GM18907 (cell line): ENCODE measurements at regions not wholly inside any gene's neighbourhood (a gene's known extent, or its start where the extent isn't known, plus 50 kb on each side); places are given as distances from the start of the nearest gene placed in this dataset.

Experiments used
- ATAC-seq: cut with Tn5 transposase; IDR thresholded peaks from one replicate; pipeline ENCODE4 v1.9.1; 2021; ENCODE audit warnings: mild to moderate bottlenecking, moderate library complexity; ENCODE audit not compliant: unreplicated experiment

DNA sequence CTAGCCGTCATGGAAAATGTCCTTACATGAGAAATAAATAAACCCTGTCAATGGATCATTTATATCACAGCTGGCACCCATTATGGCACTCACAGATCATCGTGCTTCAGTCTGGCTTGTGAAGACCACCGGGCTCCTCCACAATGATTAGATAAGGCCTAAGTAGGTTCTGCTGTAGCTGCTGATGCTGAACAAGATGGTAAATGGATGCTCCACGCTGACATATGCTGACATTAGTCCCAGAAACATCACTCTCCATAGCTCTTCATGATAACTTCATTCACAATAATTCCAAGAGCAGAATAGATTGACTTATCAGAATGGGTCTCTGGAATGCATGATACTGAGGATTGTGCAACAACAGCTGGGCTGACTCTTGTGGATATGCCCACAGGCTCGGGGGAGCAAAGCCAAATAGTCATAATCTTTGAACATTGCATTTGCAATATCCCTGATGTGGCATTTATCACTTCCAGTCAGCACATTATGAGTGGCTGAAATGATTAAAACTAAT lies 63.8 kb upstream of the RXFP2 start:
- ATAC-seq = no peak

DNA sequence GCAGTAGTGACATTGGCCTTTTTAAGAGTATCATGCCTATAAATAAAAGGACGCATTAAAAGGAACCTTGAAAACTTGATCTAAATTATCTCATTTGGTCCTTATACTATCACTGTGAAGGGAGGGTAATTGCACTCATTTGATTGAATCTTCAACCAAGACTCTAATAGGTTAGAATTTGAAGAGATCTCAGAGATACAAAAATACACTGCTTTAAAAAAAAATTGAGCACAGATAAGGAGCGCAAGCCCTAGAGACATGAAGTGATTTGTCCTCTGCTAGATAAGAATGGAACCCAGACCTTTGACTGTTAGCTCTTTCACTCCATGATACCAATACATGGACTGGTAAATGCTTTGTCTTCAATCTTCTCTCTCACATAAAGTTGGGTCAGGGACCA lies 58.2 kb upstream of the RXFP2 start:
- no peak for ATAC-seq

DNA sequence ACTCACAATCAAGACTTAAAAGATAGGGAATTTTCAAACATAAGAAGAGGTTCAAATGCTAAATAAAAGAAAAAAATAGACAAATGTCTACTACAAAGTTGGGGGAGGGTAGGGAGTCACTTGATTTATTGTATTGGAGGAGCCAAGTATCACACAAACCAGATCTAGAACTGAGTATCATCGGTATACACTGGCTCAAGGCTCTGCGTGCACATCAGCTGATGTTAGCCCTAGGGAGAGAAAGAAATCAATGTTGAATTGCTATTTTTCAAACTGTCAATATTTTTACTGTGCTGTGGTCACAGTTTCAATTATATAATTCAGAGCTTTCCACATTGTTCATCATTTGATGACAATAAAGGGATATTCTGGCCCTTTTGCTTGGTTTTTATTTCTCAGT lies 54.9 kb upstream of the RXFP2 start:
- no peak for ATAC-seq

DNA sequence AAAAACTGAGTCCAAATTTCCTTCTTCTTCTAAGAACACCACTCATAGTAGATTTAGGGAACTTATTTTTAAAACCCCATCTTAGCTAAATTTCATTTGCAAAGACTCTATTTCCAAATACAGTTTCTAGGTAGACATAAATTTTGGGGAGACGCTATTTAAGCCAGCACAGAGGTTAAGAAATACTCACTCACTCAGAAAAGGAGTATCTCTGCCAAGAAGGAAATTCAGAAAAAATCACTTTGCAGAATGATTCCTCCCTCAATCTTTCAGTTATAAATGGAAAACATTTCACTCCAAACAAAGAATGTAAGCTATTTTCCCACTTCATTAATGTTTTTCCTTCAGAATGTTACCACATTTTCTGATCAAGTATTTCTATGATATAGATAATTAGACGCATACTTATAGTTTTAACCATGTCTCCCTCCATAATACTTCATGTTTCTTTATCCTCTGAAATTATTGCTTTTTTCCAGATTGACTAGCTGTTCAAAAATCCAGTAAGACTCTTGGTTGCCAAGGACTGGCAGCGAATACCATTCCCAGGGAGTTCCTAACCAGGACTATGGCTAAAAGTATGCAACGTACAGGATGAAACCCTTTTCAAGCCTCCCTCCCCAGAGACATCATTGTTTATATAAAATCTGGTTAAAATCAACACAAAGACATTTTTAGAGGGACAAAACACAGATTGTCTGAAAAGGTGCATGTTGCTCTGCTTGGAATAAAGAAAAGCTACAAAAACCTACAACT lies 52.5 kb upstream of the RXFP2 start:
- ATAC-seq = no peak
